Fibroblast of lung (primary cell): ENCODE measurements at regions not wholly inside any gene's neighbourhood (a gene's known extent, or its start where the extent isn't known, plus 50 kb on each side); places are given as distances from the start of the nearest gene placed in this dataset.

Experiments used
- DNase-seq, 2 donors: peaks; one replicate each; pipeline versions ENCODE4 v3.0.0 to v3.0.0-alpha.2; 2010; ENCODE audit warnings: low read depth in 2 of 2
- H2AFZ ChIP-seq: 2 replicates; pipeline ENCODE4 v1.5.1; 2012; ENCODE audit warnings: low read length, control low read depth, inconsistent platforms
- H3K27ac ChIP-seq: 2 replicates; pipeline ENCODE4 v1.5.1; 2011; ENCODE audit warnings: low read length, control low read depth; ENCODE audit not compliant: insufficient read depth
- H3K27me3 ChIP-seq: 2 replicates; pipeline ENCODE4 v1.5.1; 2011; ENCODE audit warnings: mild to moderate bottlenecking, low read length; ENCODE audit not compliant: control insufficient read depth, insufficient read depth
- H3K36me3 ChIP-seq: 2 replicates; pipeline ENCODE4 v1.5.1; 2011; ENCODE audit warnings: low read length; ENCODE audit not compliant: control insufficient read depth, insufficient read depth
- H3K4me1 ChIP-seq: 2 replicates; pipeline ENCODE4 v1.5.1; 2011; ENCODE audit warnings: low read length; ENCODE audit not compliant: control insufficient read depth, insufficient read depth; ENCODE audit errors: extremely low read depth
- H3K4me2 ChIP-seq: 2 replicates; pipeline ENCODE4 v1.5.1; 2011; ENCODE audit warnings: low read length, control low read depth; ENCODE audit not compliant: insufficient read depth; ENCODE audit errors: extremely low read depth
- H3K4me3 ChIP-seq, 4 experiments: fragments of 200-600 bp in 1 of 4; sonication (generic) in 1 of 4; replicated peaks in 1 of 4; 2 replicates each; pipeline ENCODE4 v1.5.1; 2011 to 2016; ENCODE audit warnings: low read length in 4 of 4, low read depth in 3 of 4, mild to moderate bottlenecking in 3 of 4, control low read depth in 2 of 4, inconsistent platforms in 1 of 4, mixed read lengths in 1 of 4; ENCODE audit not compliant: insufficient read depth in 1 of 4; ENCODE audit errors: control extremely low read depth in 1 of 4
- H3K79me2 ChIP-seq: 2 replicates; pipeline ENCODE4 v1.5.1; 2012; ENCODE audit warnings: mild to moderate bottlenecking, low read length, inconsistent platforms; ENCODE audit not compliant: control insufficient read depth, insufficient read depth
- H3K9ac ChIP-seq: 2 replicates; pipeline ENCODE4 v1.5.1; 2011; ENCODE audit warnings: mild to moderate bottlenecking, low read length, control low read depth; ENCODE audit not compliant: insufficient read depth
- H3K9me3 ChIP-seq: 2 replicates; pipeline ENCODE4 v1.5.1; 2012; ENCODE audit warnings: low read depth, low read length; ENCODE audit not compliant: control insufficient read depth, insufficient read depth
- H4K20me1 ChIP-seq: 2 replicates; pipeline ENCODE4 v1.5.1; 2011; ENCODE audit warnings: low read length; ENCODE audit not compliant: control insufficient read depth, insufficient read depth; ENCODE audit errors: extremely low read depth
- EZH2 ChIP-seq: IDR thresholded peaks from 2 replicates; pipeline ENCODE4 v1.5.1; 2012; ENCODE audit warnings: low read length, control low read depth, mild to moderate bottlenecking; ENCODE audit errors: missing control alignments
- TF ChIP-seq, protein P1 (sequence below), 2 donors: IDR thresholded peaks in 1 of 2; conservative IDR thresholded peaks in 1 of 2; 1 replicate in 1 of 2; 2 replicates in 1 of 2; pipeline ENCODE4 v1.5.1; 2011 to 2012; ENCODE audit warnings: low read length in 2 of 2, control low read depth in 1 of 2, inconsistent platforms in 1 of 2, low read depth in 1 of 2, mild to moderate bottlenecking in 1 of 2

GRCh38 chr6:21740376-21741124, 147.0 kb downstream of the SOX4 start:
- Histone ChIP-seq H3K36me3 (no peaks in the 10 kb centered on the region), H2AFZ (no peak overlapping the region), H3K27ac (no peak overlapping the region), H3K9ac (no peak overlapping the region), H3K9me3 (no peaks in the 10 kb centered on the region), H3K4me3 (no peak overlapping the region), H4K20me1 (no peaks in the 10 kb centered on the region), H3K4me2 (peak overlapping the region; percentile 57), H3K79me2 (no peaks in the 10 kb centered on the region), H3K27me3 (no peaks in the 10 kb centered on the region), H3K4me1 (peaks cover 3% of the 10 kb centered on the region)
- no peak for TF ChIP-seq EZH2
- TF ChIP-seq, protein P1, sequence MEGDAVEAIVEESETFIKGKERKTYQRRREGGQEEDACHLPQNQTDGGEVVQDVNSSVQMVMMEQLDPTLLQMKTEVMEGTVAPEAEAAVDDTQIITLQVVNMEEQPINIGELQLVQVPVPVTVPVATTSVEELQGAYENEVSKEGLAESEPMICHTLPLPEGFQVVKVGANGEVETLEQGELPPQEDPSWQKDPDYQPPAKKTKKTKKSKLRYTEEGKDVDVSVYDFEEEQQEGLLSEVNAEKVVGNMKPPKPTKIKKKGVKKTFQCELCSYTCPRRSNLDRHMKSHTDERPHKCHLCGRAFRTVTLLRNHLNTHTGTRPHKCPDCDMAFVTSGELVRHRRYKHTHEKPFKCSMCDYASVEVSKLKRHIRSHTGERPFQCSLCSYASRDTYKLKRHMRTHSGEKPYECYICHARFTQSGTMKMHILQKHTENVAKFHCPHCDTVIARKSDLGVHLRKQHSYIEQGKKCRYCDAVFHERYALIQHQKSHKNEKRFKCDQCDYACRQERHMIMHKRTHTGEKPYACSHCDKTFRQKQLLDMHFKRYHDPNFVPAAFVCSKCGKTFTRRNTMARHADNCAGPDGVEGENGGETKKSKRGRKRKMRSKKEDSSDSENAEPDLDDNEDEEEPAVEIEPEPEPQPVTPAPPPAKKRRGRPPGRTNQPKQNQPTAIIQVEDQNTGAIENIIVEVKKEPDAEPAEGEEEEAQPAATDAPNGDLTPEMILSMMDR (conservative IDR thresholded peaks at IDR 0.05 in 1 of 2, IDR thresholded peaks at IDR 0.05 in 1 of 2; ENCODE audit: low read depth in 1 of 2, low read length in 2 of 2) = no peak
- DNase-seq = peak; percentile 39 to 92

GRCh38 chr6:21741221-21742109, 147.9 kb downstream of the SOX4 start:
- no peak for TF ChIP-seq EZH2
- TF ChIP-seq, protein P1 (conservative IDR thresholded peaks at IDR 0.05 in 1 of 2, IDR thresholded peaks at IDR 0.05 in 1 of 2; ENCODE audit: low read depth in 1 of 2, low read length in 2 of 2) = no peak
- Histone ChIP-seq H4K20me1 (no peaks in the 10 kb centered on the region), H3K4me3 (peak overlapping the region in 1 of 4 experiments; percentile 1), H3K36me3 (no peaks in the 10 kb centered on the region), H3K4me1 (peaks cover 3% of the 10 kb centered on the region), H3K27me3 (no peaks in the 10 kb centered on the region), H3K4me2 (peak overlapping the region; percentile 57), H3K79me2 (no peaks in the 10 kb centered on the region), H3K9me3 (no peaks in the 10 kb centered on the region), H2AFZ (no peak overlapping the region), H3K9ac (no peak overlapping the region), H3K27ac (no peak overlapping the region)
- peak; percentile 32 to 56 for DNase-seq

DNA sequence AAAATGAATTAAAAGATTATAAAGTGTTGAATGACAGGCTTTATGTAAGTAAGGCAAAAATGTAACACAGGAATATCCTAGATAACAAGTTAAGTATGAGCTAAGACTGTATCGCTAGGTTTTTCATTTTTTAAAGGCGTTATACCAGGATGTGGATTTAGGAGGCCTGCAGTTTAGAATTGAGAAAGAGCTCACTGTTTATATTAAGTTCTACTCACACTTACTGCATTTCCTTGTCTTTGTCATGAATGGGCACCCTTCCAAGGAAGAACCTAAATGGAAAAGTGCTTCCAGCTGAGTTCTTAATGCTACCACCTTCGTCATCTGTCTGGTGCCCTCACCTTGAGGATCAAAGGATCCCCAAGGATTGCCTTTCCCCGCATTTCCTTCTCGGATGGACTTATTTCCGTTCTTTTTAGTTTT, 148.7 kb downstream of the SOX4 start:
- Histone ChIP-seq H3K79me2 (no peaks in the 10 kb centered on the region), H3K27ac (no peak overlapping the region)
- no peak for TF ChIP-seq EZH2
- TF ChIP-seq, protein P1 (conservative IDR thresholded peaks at IDR 0.05 in 1 of 2, IDR thresholded peaks at IDR 0.05 in 1 of 2; ENCODE audit: low read depth in 1 of 2, low read length in 2 of 2) = no peak

More for the DNA sequence above, 148.7 kb downstream of the SOX4 start:
- peak overlapping the region; percentile 56 for H3K4me2 ChIP-seq
- no peak overlapping the region for H2AFZ ChIP-seq
- peaks cover 3% of the 10 kb centered on the region for H3K4me1 ChIP-seq
- no peak overlapping the region for H3K4me3 ChIP-seq
- H3K9me3 ChIP-seq = no peaks in the 10 kb centered on the region
- no peaks in the 10 kb centered on the region for H3K27me3 ChIP-seq
- no peaks in the 10 kb centered on the region for H4K20me1 ChIP-seq
- DNase-seq = peak; percentile 92 to 94
- no peaks in the 10 kb centered on the region for H3K36me3 ChIP-seq
- H3K9ac ChIP-seq = no peak overlapping the region
